HepG2 (cell line): ENCODE measurements at regions not wholly inside any gene's neighbourhood (a gene's known extent, or its start where the extent isn't known, plus 50 kb on each side); places are given as distances from the start of the nearest gene placed in this dataset.

Experiments
- ATAC-seq: fragments of 200-7000 bp; cut with Tn5 transposase; 3 replicates; pipeline ENCODE4 v1.9.1; 2020; ENCODE audit warnings: mild to moderate bottlenecking, moderate library complexity
- BruUV-seq: library from RNA; stranded (reverse); fragments of 400-500 nt; replicated peaks from 2 replicates; lab custom pipeline; 2021; lab: Mats Ljungman, UMichigan
- CTCF ChIA-PET: fragments of 300-600 bp; formaldehyde crosslinking; extraction: SDS; loops from one replicate; lab custom pipeline; 2021; ENCODE audit warnings: low total read pairs, inconsistent platforms, low intra/inter-chr PET ratio; lab: Yijun Ruan, JAX
- POLR2A ChIA-PET: fragments of 350-600 bp; sonication (Branson Sonifier 250); formaldehyde crosslinking; loops from one replicate; lab custom pipeline; 2020; ENCODE audit warnings: antibody characterized with exemption, inconsistent platforms; lab: Yijun Ruan, JAX
- DNase-seq: peaks from one replicate; pipeline ENCODE4 v3.0.0-alpha.2; 2015; ENCODE audit warnings: low spot score
- FAIRE-seq: peaks from 3 replicates; lab custom pipeline; 2011; peaks lifted over from hg19 to GRCh38; lab: Jason Lieb, UNC
- H2AFZ ChIP-seq: one replicate; pipeline ENCODE4 v1.6.1; 2011; ENCODE audit warnings: low read length, inconsistent platforms
- H3K27ac ChIP-seq: fragments of 300-600 bp; 3 replicates; pipeline ENCODE4 v1.8.0; 2011; ENCODE audit warnings: mixed run types, mild to moderate bottlenecking, mixed read lengths, low read length, inconsistent platforms; ENCODE audit not compliant: insufficient read depth; ENCODE audit errors: extremely low read length
- H3K27me3 ChIP-seq, 2 experiments: fragments of 200-600 bp in 1 of 2; 2 replicates in 1 of 2; 3 replicates in 1 of 2; pipeline versions ENCODE4 v1.6.0 to v1.8.0; 2011; ENCODE audit warnings: low read length in 2 of 2, mild to moderate bottlenecking in 2 of 2, moderate library complexity in 2 of 2, inconsistent platforms in 1 of 2; ENCODE audit not compliant: insufficient read depth in 2 of 2, control insufficient read depth in 1 of 2
- H3K36me3 ChIP-seq, 2 experiments: fragments of 200-600 bp in 1 of 2; replicated peaks in 1 of 2; 2 replicates in 1 of 2; 3 replicates in 1 of 2; pipeline versions ENCODE4 v1.5.1 to v1.8.0; 2011; ENCODE audit warnings: low read length in 2 of 2, inconsistent platforms in 1 of 2; ENCODE audit not compliant: insufficient read depth in 2 of 2, control insufficient read depth in 1 of 2
- H3K4me1 ChIP-seq: 2 replicates; pipeline ENCODE4 v1.5.1; 2012; ENCODE audit warnings: low read length, inconsistent platforms; ENCODE audit not compliant: insufficient read depth
- H3K4me2 ChIP-seq: 2 replicates; pipeline ENCODE4 v1.6.0; 2011; ENCODE audit warnings: low read depth, low read length, inconsistent platforms
- H3K4me3 ChIP-seq, 3 experiments: fragments of 200-600 bp in 1 of 3; sonication (generic), shearing (Covaris generic) in 1 of 3; replicated peaks in 1 of 3; 2 replicates each; pipeline ENCODE4 v1.5.1; 2011 to 2016; ENCODE audit warnings: low read length in 3 of 3, inconsistent platforms in 2 of 3, low read depth in 2 of 3, mild to moderate bottlenecking in 2 of 3, control low read depth in 1 of 3, mixed read lengths in 1 of 3; ENCODE audit not compliant: insufficient read depth in 1 of 3
- H3K79me2 ChIP-seq: one replicate; pipeline ENCODE4 v1.6.1; 2011; ENCODE audit warnings: low read length, inconsistent platforms; ENCODE audit not compliant: insufficient read depth
- H3K9ac ChIP-seq: 2 replicates; pipeline ENCODE4 v1.6.0; 2011; ENCODE audit warnings: mild to moderate bottlenecking, low read depth, low read length, inconsistent platforms; ENCODE audit not compliant: insufficient read depth
- H3K9me3 ChIP-seq: 2 replicates; pipeline ENCODE4 v1.5.1; 2012; ENCODE audit warnings: mild to moderate bottlenecking, low read length
- H4K20me1 ChIP-seq: 2 replicates; pipeline ENCODE4 v1.6.0; 2011; ENCODE audit warnings: inconsistent platforms, mild to moderate bottlenecking, low read length, moderate library complexity; ENCODE audit not compliant: insufficient read depth
- HNRNPH1 ChIP-seq: fragments of 200-400 bp; formaldehyde crosslinking; optimal IDR thresholded peaks from 2 replicates; pipeline ENCODE3; 2017; ENCODE audit warnings: mild to moderate bottlenecking, low read depth, low read length
- MAFK ChIP-seq, 2 experiments: IDR thresholded peaks in 1 of 2; conservative IDR thresholded peaks in 1 of 2; 2 replicates each; pipeline ENCODE4 v1.6.1; 2011; ENCODE audit warnings: improper control_type of control experiment in 2 of 2, low read length in 2 of 2
- NR1H2 ChIP-seq: sonication (generic); formaldehyde crosslinking; IDR thresholded peaks from 2 replicates; pipeline ENCODE4 v1.8.1; 2022; ENCODE audit warnings: low read depth, missing genetic modification reagents, borderline replicate concordance
- RAD51 ChIP-seq: fragments of 450-650 bp; IDR thresholded peaks from 2 replicates; pipeline ENCODE4 v1.6.1; 2016; ENCODE audit warnings: borderline replicate concordance
- TOPORS ChIP-seq: sonication (generic); formaldehyde crosslinking; IDR thresholded peaks from 2 replicates; pipeline ENCODE4 v1.8.0; 2023; ENCODE audit warnings: mild to moderate bottlenecking, missing genetic modification reagents
- ZNF296 ChIP-seq: sonication (generic); formaldehyde crosslinking; conservative IDR thresholded peaks from 2 replicates; pipeline ENCODE4 v1.5.0; 2020; ENCODE audit warnings: mild to moderate bottlenecking, missing genetic modification reagents
- ZNF644 ChIP-seq: IDR thresholded peaks from 2 replicates; pipeline ENCODE4 v1.6.1; 2016; ENCODE audit warnings: low read depth
- ZNF747 ChIP-seq: sonication (generic); formaldehyde crosslinking; IDR thresholded peaks from 2 replicates; pipeline ENCODE4 v1.8.1; 2023; ENCODE audit warnings: missing genetic modification reagents, mild to moderate bottlenecking, borderline replicate concordance
- ZSCAN30 ChIP-seq: sonication (generic); formaldehyde crosslinking; IDR thresholded peaks from 2 replicates; pipeline ENCODE4 v1.5.0; 2020; ENCODE audit warnings: mild to moderate bottlenecking, missing genetic modification reagents
- WGBS: methylation state at CpG from one replicate; pipeline ENCODE4 v1.1.6; 2017; ENCODE audit warnings: low lambda C conversion rate; 5-methylcytosine and 5-hydroxymethylcytosine counted together
- in situ Hi-C: cut with HindIII; loops from 2 replicates; pipeline ENCODE4 v1.10.0; 2017; ENCODE audit warnings: low pct_unique_long_range_greater_than_20kb; ENCODE audit not compliant: extremely low pct_ligation_motif_present
- intact Hi-C: fragments of 100-400 bp; cut with micrococcal nuclease; formaldehyde crosslinking; loops from one replicate; pipeline ENCODE4 v1.10.0; 2022; ENCODE audit not compliant: unreplicated experiment
- TF ChIP-seq, protein P1 (sequence below): sonication (generic); formaldehyde crosslinking; IDR thresholded peaks from 2 replicates; pipeline ENCODE4 v1.8.1; 2023; ENCODE audit warnings: mild to moderate bottlenecking, inconsistent platforms, moderate library complexity, missing genetic modification reagents, borderline replicate concordance

DNA sequence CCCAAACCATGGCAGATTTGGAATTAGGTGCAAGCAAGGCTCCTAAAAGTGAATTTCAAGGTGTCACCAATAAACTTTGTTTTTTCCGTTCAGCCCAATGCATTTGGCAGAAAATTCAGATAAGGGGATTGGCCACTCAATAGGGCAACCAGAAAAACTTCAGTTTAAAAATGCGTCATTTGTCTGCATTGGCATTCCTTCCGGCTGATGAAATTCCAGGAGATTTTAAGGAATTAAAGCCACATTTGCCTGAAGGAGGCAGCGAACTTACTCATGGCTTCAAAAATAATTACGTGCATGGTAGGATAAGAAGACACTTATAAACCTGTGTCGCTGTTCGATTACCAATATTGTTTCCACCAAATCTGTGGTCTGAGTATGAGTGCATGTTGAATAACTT lies 151.9 kb downstream of the SALL1 start:
- no peak overlapping the region for H3K4me3 ChIP-seq
- no peak for FAIRE-seq
- no peak for DNase-seq
- no TSS peak for BruUV-seq
- H2AFZ ChIP-seq: no peak overlapping the region
- POLR2A ChIA-PET: no interaction called here
- TF ChIP-seq, protein P1, sequence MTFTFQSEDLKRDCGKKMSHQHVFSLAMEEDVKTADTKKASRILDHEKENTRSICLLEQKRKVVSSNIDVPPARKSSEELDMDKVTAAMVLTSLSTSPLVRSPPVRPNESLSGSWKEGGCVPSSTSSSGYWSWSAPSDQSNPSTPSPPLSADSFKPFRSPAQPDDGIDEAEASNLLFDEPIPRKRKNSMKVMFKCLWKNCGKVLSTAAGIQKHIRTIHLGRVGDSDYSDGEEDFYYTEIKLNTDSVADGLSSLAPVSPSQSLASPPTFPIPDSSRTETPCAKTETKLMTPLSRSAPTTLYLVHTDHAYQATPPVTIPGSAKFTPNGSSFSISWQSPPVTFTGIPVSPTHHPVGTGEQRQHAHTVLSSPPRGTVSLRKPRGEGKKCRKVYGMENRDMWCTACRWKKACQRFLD (CRISPR knock-in tag): no peak
- TF ChIP-seq ZSCAN30: no peak
- no peak overlapping the region for H3K9ac ChIP-seq
- H4K20me1 ChIP-seq: no peaks in the 10 kb centered on the region
- no peaks in the 10 kb centered on the region for H3K36me3 ChIP-seq
- peaks cover 33% of the 10 kb centered on the region for H3K4me1 ChIP-seq
- H3K27ac ChIP-seq: no peak overlapping the region
- CTCF ChIA-PET: no interaction called here
- no peaks in the 10 kb centered on the region for H3K9me3 ChIP-seq
- H3K27me3 ChIP-seq: peaks cover 0 to 9% of the 10 kb centered on the region in 2 experiments; a peak in 2 of 5 replicates
- WGBS: 78% methylated on average over 7 of the region's 7 CpGs
- ATAC-seq: no peak
- intact Hi-C loops (no loop called here), in situ Hi-C loops (no loop called here)
- no peak overlapping the region for H3K4me2 ChIP-seq
- H3K79me2 ChIP-seq: no peaks in the 10 kb centered on the region

DNA sequence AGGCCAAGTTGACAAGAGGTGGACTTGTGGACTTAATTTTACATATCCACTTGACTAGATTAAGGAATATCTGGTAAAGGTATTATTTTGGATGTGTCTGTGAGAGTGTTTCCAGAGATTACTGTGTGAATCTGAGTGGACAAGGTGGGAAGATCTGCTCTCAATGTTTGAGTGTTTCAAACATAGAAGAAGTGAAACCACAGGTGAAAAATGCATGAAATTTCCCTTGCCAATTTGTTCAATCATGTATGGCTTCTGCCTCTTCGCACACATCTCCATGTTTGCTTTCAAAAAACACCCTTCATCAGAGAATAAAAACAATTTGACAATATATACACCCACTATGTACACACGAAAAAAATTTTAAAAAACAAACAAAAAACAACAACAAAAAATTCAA lies 152.7 kb downstream of the SALL1 start:
- Histone ChIP-seq H3K4me2 (no peak overlapping the region), H3K79me2 (no peaks in the 10 kb centered on the region), H3K9me3 (no peaks in the 10 kb centered on the region), H2AFZ (no peak overlapping the region), H3K4me3 (no peak overlapping the region), H3K36me3 (no peaks in the 10 kb centered on the region), H3K27ac (no peak overlapping the region), H4K20me1 (no peaks in the 10 kb centered on the region), H3K9ac (no peak overlapping the region), H3K4me1 (peaks cover 25% of the 10 kb centered on the region), H3K27me3 (peaks cover 0 to 9% of the 10 kb centered on the region in 2 experiments; a peak in 2 of 5 replicates)
- DNase-seq (no peak), ATAC-seq (no peak), FAIRE-seq (no peak)
- intact Hi-C loops: no loop called here
- BruUV-seq: no TSS peak
- 30% methylated on average over 2 of the region's 2 CpGs for WGBS
- ChIA-PET POLR2A (no interaction called here), CTCF (no interaction called here)
- in situ Hi-C loops: no loop called here
- TF ChIP-seq RAD51: no peak
- TF ChIP-seq NR1H2 (CRISPR knock-in tag): no peak
- TF ChIP-seq ZNF747 (CRISPR knock-in tag): no peak
- TF ChIP-seq ZNF644 (CRISPR knock-in tag): no peak
- TF ChIP-seq TOPORS (CRISPR knock-in tag): no peak
- TF ChIP-seq MAFK (conservative IDR thresholded peaks at IDR 0.05 in 1 of 2, IDR thresholded peaks at IDR 0.05 in 1 of 2; ENCODE audit: low read length in 2 of 2): no peak
- no peak for TF ChIP-seq HNRNPH1
- no peak for TF ChIP-seq ZNF296
